ENCODE measurements at regions not wholly inside any gene's neighbourhood (a gene's known extent, or its start where the extent isn't known, plus 50 kb on each side); places are given as distances from the start of the nearest gene placed in this dataset.

GRCh38 chr3:147846293-147846692 is 437.1 kb downstream of the ZIC1 start:
- ChIA-PET RAD21 (ENCODE audit: unreplicated experiment) (no interaction called here), SMC1A (ENCODE audit: uncharacterized antibody, unreplicated experiment) (interaction anchor here (0.6 to 1.4 kb wide), 7 partner anchors 9 to 237 kb away, joined by 3 to 4 read pairs (median 3); no protein-coding TSS in a partner anchor), POLR2A (no interaction called here), CTCF (interaction anchor here (0.6 kb wide), 1 partner anchor 214 kb away, joined by 3 read pairs; no protein-coding TSS in a partner anchor)
- no peaks in the 10 kb centered on the region for H3K79me2 ChIP-seq (ENCODE audit: control insufficient read depth, insufficient read depth, low read length)
- no peak for DNase-seq (ENCODE audit: low read depth, low spot score)
- intact Hi-C loops (cut with micrococcal nuclease; ENCODE audit: unreplicated experiment): no loop called here
- H3K4me2 ChIP-seq (ENCODE audit: control insufficient read depth, insufficient read depth): no peak overlapping the region
- BruUV-seq (replicated peaks): no TSS peak
- TF ChIP-seq PML (IDR thresholded peaks at IDR 0.05; ENCODE audit: low read length) (no peak), JUND (IDR thresholded peaks at IDR 0.05; ENCODE audit: low read depth, low read length) (no peak), PAX5 (IDR thresholded peaks at IDR 0.05; ENCODE audit: borderline replicate concordance, low read depth, low read length) (no peak), SP1 (IDR thresholded peaks at IDR 0.05; ENCODE audit: low read depth, low read length) (no peak), FOXK2 (IDR thresholded peaks at IDR 0.05) (no peak), RAD21 (IDR thresholded peaks at IDR 0.05; ENCODE audit: insufficient read depth, low read depth, low read length) (no peak), EP300 (IDR thresholded peaks at IDR 0.05; ENCODE audit: borderline replicate concordance in 1 of 2, control insufficient read depth in 1 of 2, low read depth in 2 of 2, low read length in 2 of 2) (no peak)
- FAIRE-seq: no peak
- WGBS (ENCODE audit: insufficient coverage, insufficient replicate concordance, low lambda C conversion rate, missing lambda C conversion rate): 58% methylated on average over 4 of the region's 4 CpGs
- H3K27ac ChIP-seq (ENCODE audit: control insufficient read depth, insufficient read depth): no peak overlapping the region
- no peaks in the 10 kb centered on the region for H4K20me1 ChIP-seq (ENCODE audit: control insufficient read depth, insufficient read depth)
- no peak overlapping the region for H3K9ac ChIP-seq (ENCODE audit: control insufficient read depth, insufficient read depth, low read length)
- no peak overlapping the region for H3K4me3 ChIP-seq
- no peaks in the 10 kb centered on the region for H3K36me3 ChIP-seq (ENCODE audit: control insufficient read depth in 2 of 2, insufficient read depth in 2 of 2, low read length in 1 of 2)
- no peak overlapping the region for H2AFZ ChIP-seq (ENCODE audit: control insufficient read depth, low read depth, low read length)
- H3K9me3 ChIP-seq (replicated peaks; ENCODE audit: control insufficient read depth, insufficient read depth, low read length): no peaks in the 10 kb centered on the region
- in situ Hi-C loops (cut with MboI): no loop called here
- no peaks in the 10 kb centered on the region for H3K27me3 ChIP-seq (replicated peaks in 1 of 2; ENCODE audit: control insufficient read depth in 2 of 2, insufficient read depth in 2 of 2, low read length in 1 of 2)
- H3K4me1 ChIP-seq (ENCODE audit: control insufficient read depth, insufficient read depth, low read length): no peaks in the 10 kb centered on the region
- no peak for ATAC-seq

- RAD21 ChIA-PET (ENCODE audit: unreplicated experiment): no interaction called here
- H3K79me2 ChIP-seq (ENCODE audit: control insufficient read depth, insufficient read depth, low read length): no peaks in the 10 kb centered on the region
- no peak overlapping the region for H3K9ac ChIP-seq (ENCODE audit: control insufficient read depth, insufficient read depth, low read length)
- POLR2A ChIA-PET: interaction anchor here (1.1 kb wide), 1 partner anchor 10 kb away, joined by 3 read pairs; no protein-coding TSS in a partner anchor
- in situ Hi-C loops (cut with MboI): no loop called here
- BruUV-seq (replicated peaks): no TSS peak
- no peak overlapping the region for H3K4me2 ChIP-seq (ENCODE audit: control insufficient read depth, insufficient read depth)
- no peak for FAIRE-seq
- no peak for ATAC-seq
- H3K27me3 ChIP-seq (replicated peaks in 1 of 2; ENCODE audit: control insufficient read depth in 2 of 2, insufficient read depth in 2 of 2, low read length in 1 of 2): no peaks in the 10 kb centered on the region
- no peak overlapping the region for H3K27ac ChIP-seq (ENCODE audit: control insufficient read depth, insufficient read depth)
- intact Hi-C loops (cut with micrococcal nuclease; ENCODE audit: unreplicated experiment): no loop called here
- no peak overlapping the region for H2AFZ ChIP-seq (ENCODE audit: control insufficient read depth, low read depth, low read length)
- no peaks in the 10 kb centered on the region for H3K4me1 ChIP-seq (ENCODE audit: control insufficient read depth, insufficient read depth, low read length)
- H3K4me3 ChIP-seq: no peak overlapping the region
- SMC1A ChIA-PET (ENCODE audit: uncharacterized antibody, unreplicated experiment): interaction anchor here (0.6 to 1.4 kb wide), 10 partner anchors 11 to 236 kb away, joined by 3 to 4 read pairs (median 3); no protein-coding TSS in a partner anchor
- CTCF ChIA-PET: interaction anchor here (0.9 kb wide), 1 partner anchor 9 kb away, joined by 3 read pairs; no protein-coding TSS in a partner anchor
- DNase-seq (ENCODE audit: low read depth, low spot score): no peak
- WGBS (ENCODE audit: insufficient coverage, insufficient replicate concordance, low lambda C conversion rate, missing lambda C conversion rate): 11% methylated on average over 3 of the region's 3 CpGs
- no peaks in the 10 kb centered on the region for H3K36me3 ChIP-seq (ENCODE audit: control insufficient read depth in 2 of 2, insufficient read depth in 2 of 2, low read length in 1 of 2)
- no peaks in the 10 kb centered on the region for H4K20me1 ChIP-seq (ENCODE audit: control insufficient read depth, insufficient read depth)
- no peaks in the 10 kb centered on the region for H3K9me3 ChIP-seq (replicated peaks; ENCODE audit: control insufficient read depth, insufficient read depth, low read length)
- TF ChIP-seq ZBTB40 (IDR thresholded peaks at IDR 0.05; ENCODE audit: borderline replicate concordance): no peak
- TF ChIP-seq RUNX3 (IDR thresholded peaks at IDR 0.05; ENCODE audit: low read length): no peak
- no peak for TF ChIP-seq CHD4 (IDR thresholded peaks at IDR 0.05)
- TF ChIP-seq IRF3 (IDR thresholded peaks at IDR 0.05): no peak
- TF ChIP-seq FOXK2 (IDR thresholded peaks at IDR 0.05): no peak
These were observed 437.8 kb downstream of the ZIC1 start for GRCh38 chr3:147846854-147847478.
